ENCODE measurements at regions not wholly inside any gene's neighbourhood (a gene's known extent, or its start where the extent isn't known, plus 50 kb on each side); places are given as distances from the start of the nearest gene placed in this dataset.

DNA sequence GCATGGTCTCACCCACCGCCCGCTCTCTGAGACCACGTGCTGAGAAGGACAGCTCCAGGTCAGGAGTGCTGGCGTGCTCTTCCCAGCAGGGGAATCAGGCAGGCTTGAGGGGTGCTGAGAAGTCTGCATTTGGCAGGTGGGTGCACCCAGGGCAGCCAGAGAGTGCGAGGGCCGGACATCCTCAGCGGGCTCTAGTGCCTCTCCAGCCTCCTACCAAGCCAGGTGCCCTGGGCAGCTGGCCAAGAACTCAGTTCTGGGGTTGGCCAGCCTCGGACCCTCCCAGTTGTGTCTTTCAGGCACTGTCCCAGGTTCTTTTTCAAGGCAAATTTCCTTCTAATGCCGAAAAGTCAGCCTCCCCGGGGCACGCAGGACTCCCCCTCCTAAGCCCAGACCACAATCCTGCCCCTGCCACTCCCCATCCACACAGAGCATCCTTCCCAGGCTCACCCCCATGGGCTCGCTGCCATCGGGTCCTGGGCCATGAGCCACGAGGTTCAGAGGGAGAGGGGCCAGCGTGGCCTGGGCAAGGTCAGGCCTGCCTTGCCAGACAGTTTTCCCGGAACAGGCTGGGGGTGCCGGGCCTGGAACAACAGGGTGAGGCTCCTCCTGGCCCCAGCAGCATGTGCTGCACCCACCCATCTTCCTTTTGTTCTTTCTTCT lies 52.2 kb upstream of the GPC1 start:
- TF ChIP-seq, protein P1, sequence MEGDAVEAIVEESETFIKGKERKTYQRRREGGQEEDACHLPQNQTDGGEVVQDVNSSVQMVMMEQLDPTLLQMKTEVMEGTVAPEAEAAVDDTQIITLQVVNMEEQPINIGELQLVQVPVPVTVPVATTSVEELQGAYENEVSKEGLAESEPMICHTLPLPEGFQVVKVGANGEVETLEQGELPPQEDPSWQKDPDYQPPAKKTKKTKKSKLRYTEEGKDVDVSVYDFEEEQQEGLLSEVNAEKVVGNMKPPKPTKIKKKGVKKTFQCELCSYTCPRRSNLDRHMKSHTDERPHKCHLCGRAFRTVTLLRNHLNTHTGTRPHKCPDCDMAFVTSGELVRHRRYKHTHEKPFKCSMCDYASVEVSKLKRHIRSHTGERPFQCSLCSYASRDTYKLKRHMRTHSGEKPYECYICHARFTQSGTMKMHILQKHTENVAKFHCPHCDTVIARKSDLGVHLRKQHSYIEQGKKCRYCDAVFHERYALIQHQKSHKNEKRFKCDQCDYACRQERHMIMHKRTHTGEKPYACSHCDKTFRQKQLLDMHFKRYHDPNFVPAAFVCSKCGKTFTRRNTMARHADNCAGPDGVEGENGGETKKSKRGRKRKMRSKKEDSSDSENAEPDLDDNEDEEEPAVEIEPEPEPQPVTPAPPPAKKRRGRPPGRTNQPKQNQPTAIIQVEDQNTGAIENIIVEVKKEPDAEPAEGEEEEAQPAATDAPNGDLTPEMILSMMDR (IDR thresholded peaks at IDR 0.05) = no peak

DNA sequence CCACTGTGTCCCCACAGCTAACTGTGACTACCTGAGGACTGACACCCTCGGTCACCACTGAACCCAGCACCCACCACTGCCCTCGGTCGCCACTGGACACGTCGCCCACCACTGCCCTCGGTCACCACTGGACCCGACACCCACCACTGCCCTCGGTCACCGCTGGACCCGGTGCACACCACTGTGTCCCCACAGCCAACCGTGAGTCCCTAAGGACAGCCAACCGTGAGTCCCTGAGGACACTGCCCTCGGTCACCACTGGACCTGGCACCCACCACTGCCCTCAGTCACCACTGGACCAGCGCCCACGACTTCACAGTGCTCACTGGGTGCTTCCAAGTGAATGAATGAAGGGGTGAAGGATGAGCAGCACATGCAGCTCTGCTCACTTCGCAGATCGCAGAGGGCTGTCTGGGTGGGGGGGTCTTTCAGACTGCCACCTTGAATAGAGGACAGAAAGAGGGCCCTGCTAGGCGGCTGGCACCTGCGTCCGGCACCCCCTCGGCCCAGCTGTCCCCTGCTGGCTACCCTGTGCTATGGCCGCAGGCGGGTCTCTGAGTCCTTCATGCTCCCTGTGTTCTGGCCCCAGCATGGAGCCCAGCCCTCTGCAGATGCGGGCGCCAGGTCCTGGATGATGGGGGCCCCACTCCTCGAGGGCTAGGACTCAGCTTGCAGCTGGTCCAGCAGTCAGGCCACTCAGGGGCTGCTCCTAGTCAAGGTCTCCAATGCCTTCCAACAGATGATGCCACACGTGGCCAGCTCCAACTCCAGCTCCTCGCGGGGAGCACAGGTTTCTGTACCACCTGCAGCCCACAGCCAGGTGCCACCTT lies 51.4 kb upstream of the GPC1 start:
- TF ChIP-seq, protein P1 (IDR thresholded peaks at IDR 0.05) = no peak

DNA sequence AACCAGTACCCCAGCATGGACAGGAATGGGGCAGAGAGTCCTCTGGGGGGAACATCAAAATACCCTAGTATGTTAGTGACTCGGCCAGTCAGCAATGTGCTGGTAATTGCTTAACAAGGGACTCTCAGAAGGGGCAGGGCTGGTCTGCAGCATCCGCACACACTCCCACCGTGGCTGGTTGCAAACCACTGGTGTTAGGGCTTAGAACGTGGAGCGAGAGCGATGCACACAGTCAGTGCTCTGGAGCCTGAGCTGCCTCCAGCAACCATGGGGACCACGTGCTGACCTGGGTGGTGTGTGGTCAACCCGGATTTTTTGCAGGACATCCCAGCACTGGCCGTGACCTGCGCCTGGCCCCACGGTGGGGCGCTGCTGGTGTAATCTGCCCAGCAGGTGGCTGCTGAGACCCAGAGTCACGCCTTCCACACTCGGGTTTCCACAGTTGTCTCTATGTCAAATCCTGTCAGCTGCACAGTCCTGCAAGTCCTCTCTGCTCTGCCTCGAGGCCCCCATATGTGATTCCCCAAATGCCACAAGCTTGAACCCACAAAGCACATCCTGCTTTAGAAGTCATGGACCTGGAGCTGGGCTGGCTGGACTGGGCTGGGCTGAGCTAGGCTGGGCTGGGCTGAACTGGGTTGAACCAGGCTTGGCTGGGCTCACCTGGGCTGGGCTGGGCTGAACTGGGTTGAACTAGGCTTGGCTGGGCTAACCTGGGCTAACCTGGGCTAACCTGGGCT lies 50.6 kb upstream of the GPC1 start:
- TF ChIP-seq, protein P1 (IDR thresholded peaks at IDR 0.05) = no peak
